CD14-positive monocyte (primary cell): ENCODE measurements at regions not wholly inside any gene's neighbourhood (a gene's known extent, or its start where the extent isn't known, plus 50 kb on each side); places are given as distances from the start of the nearest gene placed in this dataset.

Source experiments
- DNase-seq, 3 donors: peaks; one replicate each; pipeline ENCODE4 v3.0.0-alpha.2; 2011 to 2022
- H2AFZ ChIP-seq: 2 replicates; pipeline ENCODE4 v1.6.0; 2012; ENCODE audit warnings: mild to moderate bottlenecking, low read depth, low read length, inconsistent platforms; ENCODE audit not compliant: insufficient read depth, poor library complexity, severe bottlenecking
- H3K27ac ChIP-seq, 2 donors: 1 replicate in 1 of 2; 2 replicates in 1 of 2; pipeline ENCODE4 v1.5.1; 2012 to 2013; ENCODE audit warnings: low read length in 2 of 2, control low read depth in 1 of 2, inconsistent platforms in 1 of 2, low read depth in 1 of 2, mild to moderate bottlenecking in 1 of 2
- H3K27me3 ChIP-seq, 2 donors: one replicate each; pipeline versions ENCODE4 v1.6.0 to v1.6.1; 2011 to 2013; ENCODE audit warnings: low read length in 2 of 2; ENCODE audit not compliant: control insufficient read depth in 2 of 2, insufficient read depth in 2 of 2
- H3K36me3 ChIP-seq, 2 donors: replicated peaks in 1 of 2; 1 replicate in 1 of 2; 2 replicates in 1 of 2; pipeline versions ENCODE4 v1.5.1 to v1.6.1; 2012 to 2013; ENCODE audit warnings: low read length in 2 of 2, control low read depth in 1 of 2, inconsistent platforms in 1 of 2, mild to moderate bottlenecking in 1 of 2; ENCODE audit not compliant: insufficient read depth in 2 of 2, control insufficient read depth in 1 of 2
- H3K4me1 ChIP-seq, 2 donors: 1 replicate in 1 of 2; 2 replicates in 1 of 2; pipeline versions ENCODE4 v1.5.1 to v1.6.1; 2012 to 2013; ENCODE audit warnings: low read length in 2 of 2, control low read depth in 1 of 2, inconsistent platforms in 1 of 2, mild to moderate bottlenecking in 1 of 2, moderate library complexity in 1 of 2; ENCODE audit not compliant: insufficient read depth in 2 of 2, control insufficient read depth in 1 of 2
- H3K4me2 ChIP-seq: replicated peaks from 2 replicates; pipeline ENCODE3; 2012; ENCODE audit warnings: low read length, moderate library complexity, mild to moderate bottlenecking; ENCODE audit not compliant: poor library complexity, severe bottlenecking; ENCODE audit errors: extremely low read depth
- H3K4me3 ChIP-seq, 3 experiments: fragments of 200-600 bp in 1 of 3; sonication (generic) in 1 of 3; replicated peaks in 1 of 3; 1 replicate in 2 of 3; 2 replicates in 1 of 3; pipeline ENCODE4 v1.5.1; 2011 to 2013; ENCODE audit warnings: low read length in 3 of 3, mild to moderate bottlenecking in 3 of 3, control low read depth in 2 of 3, low read depth in 2 of 3, inconsistent platforms in 1 of 3, moderate library complexity in 1 of 3
- H3K79me2 ChIP-seq: 2 replicates; pipeline ENCODE4 v1.6.0; 2012; ENCODE audit warnings: mild to moderate bottlenecking, control low read depth, inconsistent platforms, low read length, moderate library complexity; ENCODE audit not compliant: insufficient read depth
- H3K9ac ChIP-seq: 2 replicates; pipeline ENCODE4 v1.6.0; 2017; ENCODE audit warnings: low read length, mild to moderate bottlenecking; ENCODE audit not compliant: insufficient read depth, poor library complexity, severe bottlenecking
- H3K9me3 ChIP-seq, 2 donors: replicated peaks in 1 of 2; 1 replicate in 1 of 2; 2 replicates in 1 of 2; pipeline versions ENCODE4 v1.5.1 to v1.6.1; 2012 to 2013; ENCODE audit warnings: low read length in 2 of 2, control low read depth in 1 of 2; ENCODE audit not compliant: control insufficient read depth in 1 of 2, insufficient read depth in 1 of 2
- H4K20me1 ChIP-seq: 2 replicates; pipeline ENCODE4 v1.6.0; 2012; ENCODE audit warnings: mild to moderate bottlenecking, low read length, control low read depth, moderate library complexity; ENCODE audit not compliant: insufficient read depth
- H3K27ac Mint-ChIP-seq, 7 donors: one replicate each; pipeline ENCODE4 v1.8.0; 2020; ENCODE audit warnings: mild to moderate bottlenecking in 7 of 7, mixed read lengths in 7 of 7, moderate library complexity in 6 of 7, inconsistent platforms in 2 of 7
- H3K27me3 Mint-ChIP-seq, 3 donors: one replicate each; pipeline ENCODE4 v1.8.0; 2021 to 2022; ENCODE audit warnings: low read depth in 3 of 3, mild to moderate bottlenecking in 3 of 3, mixed read lengths in 3 of 3, moderate library complexity in 3 of 3, inconsistent platforms in 1 of 3
- H3K36me3 Mint-ChIP-seq, 2 donors: one replicate each; pipeline ENCODE4 v1.8.0; 2020; ENCODE audit warnings: mixed read lengths in 2 of 2, inconsistent platforms in 1 of 2, mild to moderate bottlenecking in 1 of 2
- H3K4me1 Mint-ChIP-seq: one replicate; pipeline ENCODE4 v1.8.0; 2020; ENCODE audit warnings: mild to moderate bottlenecking, mixed read lengths
- H3K4me3 Mint-ChIP-seq, 2 donors: one replicate each; pipeline ENCODE4 v1.8.0; 2020; ENCODE audit warnings: mild to moderate bottlenecking in 2 of 2, mixed read lengths in 2 of 2, moderate library complexity in 1 of 2
- H3K9me3 Mint-ChIP-seq, 7 donors: one replicate each; pipeline ENCODE4 v1.8.0; 2020 to 2022; ENCODE audit warnings: mixed read lengths in 7 of 7, mild to moderate bottlenecking in 6 of 7, moderate library complexity in 6 of 7, inconsistent platforms in 2 of 7
- CTCF ChIP-seq: fragments of 200-600 bp; IDR thresholded peaks from one replicate; pipeline ENCODE4 v1.8.0; 2022; ENCODE audit warnings: antibody characterized with exemption, mild to moderate bottlenecking
- WGBS: methylation state at CpG from one replicate; pipeline ENCODE4 v1.1.5; 2013; ENCODE audit warnings: missing lambda C conversion rate; ENCODE audit not compliant: insufficient coverage; 5-methylcytosine and 5-hydroxymethylcytosine counted together
- intact Hi-C, 2 donors: fragments of 100-400 bp; cut with micrococcal nuclease; formaldehyde crosslinking; loops; one replicate each; pipeline versions ENCODE4 v1.15.0 to v1.15.1; 2023

GRCh38 chr5:77845324-77845646, 69.1 kb upstream of the TBCA start:
- Mint-ChIP-seq H3K4me3 (peak overlapping the region; percentile 81 to 97), H3K27me3 (peaks cover 23 to 81% (median 42%) of the 10 kb centered on the region in 3 donors), H3K36me3 (peaks cover 0 to 20% of the 10 kb centered on the region in 2 donors), H3K9me3 (peaks cover 0 to 13% (median 0%) of the 10 kb centered on the region in 7 donors), H3K27ac (no peak overlapping the region), H3K4me1 (peaks cover 23% of the 10 kb centered on the region)
- peak overlapping the region in 2 of 3 experiments; percentile 54 to 85 for H3K4me3 ChIP-seq
- no CpG with 5 or more reads among the region's 5 CpGs for WGBS
- no peak for DNase-seq
- peaks cover 8 to 17% of the 10 kb centered on the region in 2 donors for H3K4me1 ChIP-seq
- no peaks in the 10 kb centered on the region for H3K36me3 ChIP-seq
- H4K20me1 ChIP-seq = no peaks in the 10 kb centered on the region
- no peaks in the 10 kb centered on the region for H3K9me3 ChIP-seq
- H3K27ac ChIP-seq = no peak overlapping the region
- peak overlapping the region; percentile 93 for H2AFZ ChIP-seq
- H3K9ac ChIP-seq = no peak overlapping the region
- intact Hi-C loops = loop anchor here in 1 of 2 donors (10.0 kb wide), 1 partner anchor 210 kb away; the partner anchor contains the start of gene OTP
- no peaks in the 10 kb centered on the region for H3K79me2 ChIP-seq
- peaks cover 28 to 80% of the 10 kb centered on the region in 2 donors for H3K27me3 ChIP-seq
- no peak for TF ChIP-seq CTCF
- peak overlapping the region; percentile 91 for H3K4me2 ChIP-seq

GRCh38 chr5:77844623-77845323, 68.6 kb upstream of the TBCA start:
- peaks cover 8 to 17% of the 10 kb centered on the region in 2 donors for H3K4me1 ChIP-seq
- no peaks in the 10 kb centered on the region for H3K79me2 ChIP-seq
- peaks cover 28 to 83% of the 10 kb centered on the region in 2 donors for H3K27me3 ChIP-seq
- H3K4me3 Mint-ChIP-seq = peak overlapping the region; percentile 81 to 97
- H3K4me1 Mint-ChIP-seq = peaks cover 23% of the 10 kb centered on the region
- DNase-seq = peak in 1 of 3 donors; percentile 8
- peaks cover 0 to 20% of the 10 kb centered on the region in 2 donors for H3K36me3 Mint-ChIP-seq
- H3K9ac ChIP-seq = peak overlapping the region; percentile 48
- H3K27ac Mint-ChIP-seq = no peak overlapping the region
- H3K9me3 Mint-ChIP-seq = peaks cover 0 to 13% (median 0%) of the 10 kb centered on the region in 7 donors
- H3K27ac ChIP-seq = no peak overlapping the region
- H4K20me1 ChIP-seq = no peaks in the 10 kb centered on the region
- intact Hi-C loops = loop anchor here in 1 of 2 donors (10.0 kb wide), 1 partner anchor 210 kb away; the partner anchor contains the start of gene OTP
- WGBS = under 1% methylated on average over 35 of the region's 48 CpGs
- no peaks in the 10 kb centered on the region for H3K36me3 ChIP-seq
- peaks cover 23 to 81% (median 41%) of the 10 kb centered on the region in 3 donors for H3K27me3 Mint-ChIP-seq
- peak overlapping the region; percentile 93 for H2AFZ ChIP-seq
- no peaks in the 10 kb centered on the region for H3K9me3 ChIP-seq
- H3K4me3 ChIP-seq = peak overlapping the region; percentile 46 to 85 (median 54)
- peak; percentile 60 for TF ChIP-seq CTCF
- peak overlapping the region; percentile 91 for H3K4me2 ChIP-seq
